ENCODE measurements at regions not wholly inside any gene's neighbourhood (a gene's known extent, or its start where the extent isn't known, plus 50 kb on each side); places are given as distances from the start of the nearest gene placed in this dataset.
A peak's percentile ranks its signal among the peaks of the same experiment; 100 is the strongest.

DNA sequence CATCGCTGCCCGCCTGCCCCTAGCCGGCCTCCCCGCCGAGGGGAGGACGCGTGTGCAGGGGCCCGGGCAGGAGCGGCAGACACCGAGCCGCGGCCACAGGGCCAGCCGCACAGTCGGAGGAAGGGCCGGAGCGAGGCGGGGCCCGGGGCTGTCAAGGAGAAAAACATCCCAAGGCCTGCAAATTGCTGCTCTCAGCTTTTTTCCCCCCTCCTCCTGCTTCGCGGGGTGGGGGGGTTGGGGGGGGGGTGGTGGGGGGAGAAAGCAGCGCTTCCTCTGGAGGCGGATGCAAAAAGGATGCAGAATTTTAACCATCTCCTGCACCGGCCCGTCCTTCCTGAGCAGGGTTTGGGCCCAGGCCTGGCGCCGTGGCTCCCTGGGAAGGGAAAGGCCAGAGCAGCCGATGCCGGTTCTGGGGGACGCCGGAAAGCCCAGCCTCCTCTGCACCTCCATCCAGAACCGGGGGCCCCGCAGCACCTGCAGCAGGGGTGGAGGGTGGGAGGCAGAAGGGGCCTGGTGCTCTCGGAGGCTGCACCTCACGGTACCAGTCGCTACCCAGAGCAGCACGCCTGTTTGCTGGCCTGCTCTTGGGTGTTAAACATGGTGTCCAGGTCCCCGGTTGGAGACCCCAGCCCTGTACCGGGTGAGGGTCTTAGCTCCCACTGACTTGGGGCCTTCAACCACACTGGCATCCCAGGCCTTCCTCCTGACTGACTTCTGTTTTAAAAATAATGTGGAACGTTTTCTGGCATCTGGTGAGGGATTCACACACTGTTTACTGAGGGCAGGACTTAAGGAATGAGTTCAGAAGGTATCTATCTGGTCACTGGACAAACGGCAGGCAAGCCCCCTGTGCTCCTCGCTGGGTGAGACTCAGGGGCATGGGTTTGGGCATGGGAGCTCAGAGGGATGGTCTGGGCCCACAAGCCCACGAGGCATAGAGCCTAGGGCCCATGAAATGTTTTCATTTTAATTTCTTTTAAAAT is 77.4 kb upstream of the WNT7B start:
- peak; percentile 92 for DNase-seq

- peak; percentile 19 for DNase-seq
Measured at GRCh38 chr22:46055181-46055875, 78.4 kb upstream of the WNT7B start.

- peak; percentile 36 for DNase-seq
Measured at GRCh38 chr22:46055911-46056545, 79.1 kb upstream of the WNT7B start.

- DNase-seq = peak; percentile 2
Measured at GRCh38 chr22:46056546-46057245, 79.7 kb upstream of the WNT7B start.

DNA sequence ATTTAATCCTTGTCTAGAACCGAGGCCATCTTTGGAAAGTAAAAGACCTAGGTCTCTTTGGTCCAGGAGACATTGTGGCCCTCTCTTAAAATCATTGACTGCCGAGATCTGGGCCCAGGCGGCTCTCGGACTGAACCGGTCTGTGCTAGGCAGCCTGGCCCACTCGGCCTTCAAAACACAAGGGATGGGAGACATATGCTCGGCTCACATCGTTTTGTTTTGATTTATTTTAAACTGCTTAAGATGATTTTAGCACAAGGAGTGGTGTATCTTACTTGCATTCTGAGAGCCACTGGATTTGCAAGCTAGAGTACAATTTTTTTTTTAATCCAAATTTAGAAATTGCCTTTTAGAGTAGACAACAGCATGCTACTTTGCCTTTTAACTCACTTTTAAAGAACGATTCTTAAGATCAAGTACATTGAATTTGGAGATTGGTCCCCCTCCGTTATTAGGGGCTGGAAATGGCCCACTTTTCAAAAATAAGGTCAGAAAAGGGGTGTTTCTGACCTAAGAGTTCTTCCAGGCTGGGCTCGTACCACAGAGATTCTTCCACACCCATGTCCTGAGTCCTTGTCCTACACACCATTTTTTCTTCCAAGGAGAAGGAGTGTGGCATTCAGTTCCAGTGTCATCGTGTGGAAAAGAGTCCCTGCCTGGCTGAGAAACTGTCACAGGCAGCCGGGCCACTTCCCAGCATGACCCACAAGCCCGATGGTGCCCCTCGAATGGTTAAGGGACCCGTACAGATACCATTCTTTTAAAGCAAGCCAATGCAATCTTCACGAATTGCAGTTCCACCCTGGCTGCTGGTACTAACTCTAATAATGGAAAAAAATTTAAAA is 80.5 kb upstream of the WNT7B start:
- DNase-seq = peak; percentile 5

DNA sequence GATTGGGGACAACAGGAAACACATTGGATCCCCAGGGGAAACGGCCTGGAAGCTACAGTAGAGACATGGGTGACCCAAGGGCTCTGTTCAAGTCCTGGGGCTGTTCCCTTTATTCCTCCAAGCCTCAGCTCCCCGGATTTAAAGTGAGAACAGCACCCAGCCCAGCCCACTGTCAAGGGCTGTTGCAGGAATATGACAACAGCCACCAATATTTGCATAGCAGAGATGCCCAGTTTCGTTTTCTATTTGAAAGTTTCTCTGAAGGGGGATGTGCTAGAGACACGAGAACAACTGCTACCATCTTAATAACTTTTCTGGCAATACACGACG is 81.1 kb upstream of the WNT7B start:
- peak; percentile 23 for DNase-seq

GRCh38 chr22:46058591-46059519 is 81.9 kb upstream of the WNT7B start:
- peak; percentile 52 for DNase-seq

- DNase-seq = no peak
Measured at GRCh38 chr22:46060292-46061123, 83.5 kb upstream of the WNT7B start.

DNA sequence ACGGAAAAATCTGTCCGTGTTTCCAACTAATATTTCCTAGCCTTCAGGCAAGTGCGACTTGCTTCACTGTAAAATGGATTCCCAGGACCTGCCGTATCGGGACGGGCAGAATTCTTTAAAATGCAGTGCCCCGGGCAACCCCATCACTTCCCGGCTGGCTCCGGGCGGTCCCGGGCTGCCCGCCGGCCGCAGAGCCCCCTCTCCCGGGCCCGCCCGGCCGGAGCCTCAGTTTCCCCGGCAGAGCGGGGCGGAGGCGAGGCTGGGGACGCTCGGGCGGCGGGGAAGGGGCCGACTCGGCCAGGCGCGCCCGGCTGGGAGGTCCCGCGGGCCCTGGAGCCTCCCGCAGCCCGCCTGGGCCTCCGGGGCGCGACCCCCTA is 84.2 kb upstream of the WNT7B start:
- DNase-seq = peak; percentile 9

DNA sequence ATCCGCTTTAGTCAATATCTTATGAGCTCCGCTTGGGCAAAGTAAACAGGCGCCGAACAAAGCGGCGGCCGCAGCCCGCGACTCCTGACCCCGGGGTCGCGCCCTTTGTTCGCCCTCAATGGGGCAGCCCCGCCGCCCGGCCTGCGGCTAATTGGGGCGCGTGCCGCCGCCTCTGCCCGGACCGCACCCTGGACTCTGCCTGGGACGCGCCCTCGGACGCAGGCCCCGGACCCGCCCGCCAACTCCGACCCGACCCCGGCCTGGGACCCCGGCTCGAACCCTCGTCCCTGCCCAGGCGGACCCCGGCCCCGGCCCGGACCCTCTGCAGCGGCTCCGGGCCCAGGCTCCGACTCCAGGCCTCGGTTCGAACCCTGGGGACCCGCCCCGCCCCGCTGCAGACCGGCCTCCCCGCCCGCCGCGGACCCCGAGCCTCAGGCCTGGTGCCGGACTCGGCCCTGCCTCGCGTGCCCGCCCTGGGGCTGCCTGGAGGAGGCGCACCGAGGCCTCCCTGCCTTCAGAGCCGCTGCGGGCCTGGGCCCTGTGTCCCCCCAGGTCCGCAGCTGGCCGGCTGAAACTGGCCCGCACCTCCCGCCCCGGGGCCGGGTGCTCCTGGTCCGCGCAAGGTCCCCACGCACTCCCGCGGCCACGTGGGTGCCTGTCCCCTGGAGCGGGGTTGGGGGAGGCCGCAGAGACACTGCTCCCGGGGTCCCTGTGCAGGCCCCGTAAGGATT is 84.7 kb upstream of the WNT7B start:
- peak; percentile 12 for DNase-seq

- DNase-seq = peak; percentile 7
Measured at GRCh38 chr22:46062232-46062615, 85.3 kb upstream of the WNT7B start.

DNA sequence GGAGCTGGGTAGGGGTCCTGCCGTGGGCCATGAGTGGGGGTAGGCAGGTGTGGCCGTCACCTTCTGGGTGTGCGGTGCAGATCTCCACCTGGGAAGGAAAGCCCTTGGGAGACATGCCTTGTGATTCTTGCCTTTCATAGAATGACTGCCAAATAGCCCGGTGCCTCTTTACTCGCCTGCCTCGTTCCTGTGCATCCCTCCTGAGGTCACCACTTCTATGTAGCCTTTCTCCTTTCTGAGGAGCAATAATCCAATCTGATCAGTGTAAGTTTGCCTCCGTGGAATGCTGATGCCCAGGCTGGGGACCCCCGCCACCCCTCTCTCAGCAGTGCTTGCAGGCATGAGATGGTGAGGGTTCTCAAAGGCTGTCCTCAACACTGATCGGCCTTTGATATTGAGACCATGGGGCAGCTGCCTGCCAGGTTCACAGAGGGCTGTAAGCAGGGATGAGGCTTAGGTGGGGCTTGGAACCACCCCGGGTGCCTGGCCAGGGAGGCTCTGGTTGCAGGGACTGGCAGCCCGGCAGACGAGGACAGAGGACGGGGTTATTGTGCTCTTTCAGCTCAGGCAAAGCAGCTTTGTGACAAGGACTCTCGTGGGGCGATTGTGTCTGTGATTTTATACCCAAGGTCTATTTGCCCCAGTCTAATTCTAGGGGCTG is 86.1 kb upstream of the WNT7B start:
- peak; percentile 9 for DNase-seq

- peak; percentile 12 for DNase-seq
Measured at GRCh38 chr22:46063846-46064227, 86.5 kb upstream of the PPARA start.

DNA sequence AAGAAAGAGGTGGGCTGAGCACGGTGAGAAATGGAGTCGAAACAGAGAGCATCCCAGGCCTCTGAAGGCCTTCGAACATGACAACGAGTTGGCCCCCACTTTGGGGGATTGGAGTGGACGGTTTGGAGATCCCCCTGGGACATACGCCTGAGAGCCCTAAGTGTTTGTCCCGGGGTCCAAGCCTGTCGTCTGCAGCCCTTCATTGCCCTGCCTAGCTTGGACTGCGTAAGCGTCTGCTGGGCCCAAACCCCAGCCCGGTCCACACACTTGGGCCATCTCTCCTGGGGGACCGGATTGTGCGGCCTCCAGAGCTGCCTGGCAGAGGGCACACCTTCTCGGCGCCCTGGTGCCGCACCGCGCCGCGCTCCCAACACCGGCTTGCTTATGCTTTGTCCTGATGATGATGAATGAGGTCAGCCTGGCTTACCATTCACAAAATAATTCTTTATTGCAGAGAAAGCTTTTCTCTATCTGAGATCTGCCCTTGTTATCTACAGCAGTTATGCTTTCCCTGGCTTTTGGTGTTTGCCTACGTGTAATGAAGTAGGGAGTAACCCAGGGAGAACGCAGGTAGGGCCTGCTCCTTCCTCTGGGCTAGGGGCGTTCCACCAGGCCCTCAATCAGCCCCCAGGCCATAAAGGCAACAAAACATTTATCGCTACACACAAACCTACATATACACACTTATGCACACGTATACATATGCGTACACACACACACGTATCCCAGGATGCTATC is 85.9 kb upstream of the PPARA start:
- peak; percentile 9 for DNase-seq

DNA sequence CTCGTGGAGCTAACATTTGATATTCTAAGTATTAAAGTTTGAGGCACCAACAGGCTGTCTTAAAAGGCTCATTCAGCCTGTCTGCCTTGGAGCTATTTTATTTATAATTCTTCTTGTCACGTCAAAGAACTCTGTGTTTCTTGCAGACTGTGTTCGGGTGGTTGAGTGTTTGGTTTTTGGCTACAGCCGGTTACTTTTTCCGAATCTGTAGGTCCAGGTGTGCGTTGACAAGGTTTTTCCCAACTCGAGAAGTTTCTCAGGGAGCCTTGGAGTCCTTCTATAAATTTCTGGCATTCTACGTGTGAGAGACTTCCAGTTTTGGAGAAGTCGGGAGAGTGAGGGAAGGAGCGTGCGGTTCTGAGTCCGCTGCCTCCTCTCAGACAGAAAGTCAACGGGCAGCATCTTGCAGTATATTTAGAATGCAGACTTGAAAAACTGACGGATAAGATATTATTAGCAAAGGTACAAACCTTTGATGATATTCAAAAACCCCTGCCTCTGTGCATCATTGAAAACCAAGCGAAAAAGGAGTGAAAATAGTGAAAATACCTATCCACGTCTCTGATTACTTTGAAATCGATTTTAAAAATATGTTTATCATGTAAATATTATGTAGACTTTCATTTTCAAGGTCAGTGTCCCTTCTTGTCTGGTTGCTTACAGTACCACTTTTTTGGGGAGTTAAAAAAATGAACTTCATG is 85.2 kb upstream of the PPARA start:
- peak; percentile 18 for DNase-seq

DNA sequence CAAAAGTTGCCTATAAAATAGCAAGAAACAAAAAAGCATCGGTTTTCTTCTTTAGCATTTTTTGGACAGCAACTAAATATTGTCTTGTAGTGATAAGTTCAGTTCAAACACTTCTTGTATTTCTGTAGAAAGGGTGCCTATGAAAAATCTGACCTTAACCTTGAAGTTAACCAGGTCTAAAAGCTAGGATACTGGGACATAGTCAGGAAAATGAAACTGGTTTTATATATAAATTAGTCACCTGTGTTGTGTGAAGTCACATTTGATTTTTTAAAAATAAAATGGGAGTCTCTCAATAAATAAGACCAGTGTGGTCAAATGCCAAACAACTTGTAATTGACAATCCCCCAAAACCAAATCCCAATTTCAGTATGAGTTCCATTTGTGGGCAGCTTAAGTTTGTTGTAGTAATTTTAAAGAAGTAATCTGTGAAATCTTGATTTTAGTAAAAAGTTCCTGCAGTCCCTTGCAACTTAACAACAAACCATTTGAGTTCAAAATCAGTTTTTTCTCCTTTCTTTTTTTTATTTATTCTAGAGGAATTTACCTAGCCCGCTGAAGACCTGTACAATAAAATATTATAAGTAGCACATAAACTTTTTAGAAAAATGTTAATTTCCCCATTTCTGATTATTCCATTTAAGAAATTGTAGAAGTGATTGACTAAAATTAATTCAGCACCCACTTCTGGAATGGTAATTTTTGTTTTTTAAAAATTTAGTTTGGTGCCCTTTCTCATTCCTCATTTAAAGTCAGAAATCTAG is 84.5 kb upstream of the PPARA start:
- DNase-seq = no peak

- DNase-seq = peak; percentile 11
Measured at GRCh38 chr22:46066691-46067090, 83.6 kb upstream of the PPARA start.
